Suprapubic skin (tissue), 4 donors: ENCODE measurements at regions not wholly inside any gene's neighbourhood (a gene's known extent, or its start where the extent isn't known, plus 50 kb on each side); places are given as distances from the start of the nearest gene placed in this dataset.

Experiments used
- CTCF ChIP-seq, 2 donors: fragments of 200-600 bp in 1 of 2; fragments of 450-650 bp in 1 of 2; sonication (generic) in 1 of 2; IDR thresholded peaks; one replicate each; pipeline ENCODE4 v1.5.1; 2016 to 2019; ENCODE audit warnings: antibody characterized with exemption in 2 of 2, mild to moderate bottlenecking in 1 of 2, moderate library complexity in 1 of 2
- EP300 ChIP-seq: sonication (generic); formaldehyde crosslinking; IDR thresholded peaks from one replicate; pipeline ENCODE4 v1.6.1; 2017; ENCODE audit warnings: antibody characterized with exemption
- POLR2A ChIP-seq, 2 donors: fragments of 450-650 bp; IDR thresholded peaks; one replicate each; pipeline ENCODE4 v1.6.1; 2017; ENCODE audit warnings: antibody characterized with exemption in 2 of 2, mild to moderate bottlenecking in 2 of 2, moderate library complexity in 2 of 2
- POLR2AphosphoS5 ChIP-seq, 3 donors: sonication (generic); formaldehyde crosslinking; IDR thresholded peaks; one replicate each; pipeline ENCODE4 v1.6.1; 2017; ENCODE audit warnings: antibody characterized with exemption in 3 of 3

GRCh38 chr2:122249673-122250072 lies 494.2 kb downstream of the TSN start:
- TF ChIP-seq CTCF (IDR thresholded peaks at IDR 0.05) = no peak
- no peak for TF ChIP-seq POLR2A (IDR thresholded peaks at IDR 0.05)
- TF ChIP-seq POLR2AphosphoS5 (IDR thresholded peaks at IDR 0.05) = no peak
- TF ChIP-seq EP300 = no peak
